SW 1271 (cell line): ENCODE measurements at regions not wholly inside any gene's neighbourhood (a gene's known extent, or its start where the extent isn't known, plus 50 kb on each side); places are given as distances from the start of the nearest gene placed in this dataset.
"Not testable (repeated sequence)": the region's sequence is repeated elsewhere in the genome, so short reads cannot be mapped to it uniquely, and the experiment has no call there.

Experiments used
- DNase-seq, 2 experiments: peaks; one replicate each; lab custom pipeline; 2025; lab: John Stamatoyannopoulos, UW

DNA sequence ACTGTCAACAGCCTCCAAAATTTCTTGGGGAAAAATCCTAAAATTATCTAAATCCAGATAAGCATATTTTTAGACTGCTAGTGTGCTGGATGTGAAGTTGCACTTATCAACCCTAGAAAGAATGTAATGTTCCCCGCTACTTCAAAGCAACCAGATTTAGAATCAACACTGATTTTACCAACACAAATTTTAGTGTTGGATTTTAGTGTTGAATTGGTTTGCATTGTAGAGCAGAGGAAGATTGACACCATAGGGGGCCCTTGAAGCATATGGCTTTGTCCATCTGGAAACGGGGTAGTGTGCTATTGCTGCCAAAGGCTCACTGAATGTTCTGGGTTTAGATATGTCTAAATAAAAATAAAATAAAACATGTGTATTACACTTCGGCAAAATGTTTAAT is 126.3 kb upstream of the EMCN start:
- DNase-seq = no peak

DNA sequence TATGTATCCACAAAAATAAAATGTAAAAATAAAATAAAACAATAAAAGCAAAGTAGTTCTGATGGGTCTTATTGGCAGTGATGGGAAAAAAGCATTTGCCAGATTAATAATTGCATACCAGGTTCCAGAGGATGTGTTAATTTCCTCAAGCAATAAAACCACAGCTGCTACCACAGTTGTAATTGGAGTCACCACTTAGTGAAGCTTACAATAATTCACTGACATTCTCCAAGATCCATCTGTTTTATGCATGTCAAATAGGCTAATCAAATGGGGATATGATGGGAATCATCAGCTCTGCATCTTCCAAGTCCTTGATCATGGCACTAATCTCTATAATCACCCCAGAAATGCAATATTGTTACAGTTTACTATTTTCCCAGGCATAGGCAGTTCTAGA is 123.5 kb upstream of the EMCN start:
- no peak for DNase-seq

DNA sequence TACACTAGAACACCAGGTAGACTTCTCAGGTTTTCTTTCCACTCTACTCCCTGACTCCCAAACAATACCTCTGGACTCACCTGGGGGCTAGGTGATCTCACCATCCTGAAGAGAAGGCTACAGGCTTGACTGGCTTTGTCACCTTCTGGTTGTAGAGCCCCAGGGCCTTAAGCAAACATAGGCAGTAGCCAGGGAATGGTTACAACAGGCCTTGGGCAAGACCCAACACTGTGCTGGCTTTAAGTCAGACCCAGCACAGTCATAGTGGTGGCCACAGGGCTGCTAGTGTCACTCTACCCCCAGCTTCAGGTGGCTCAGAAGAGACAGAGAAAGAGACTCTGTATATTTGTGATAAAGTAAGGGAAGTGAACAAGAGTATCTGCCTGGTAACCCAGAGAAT is 118.1 kb upstream of the EMCN start:
- no peak for DNase-seq

DNA sequence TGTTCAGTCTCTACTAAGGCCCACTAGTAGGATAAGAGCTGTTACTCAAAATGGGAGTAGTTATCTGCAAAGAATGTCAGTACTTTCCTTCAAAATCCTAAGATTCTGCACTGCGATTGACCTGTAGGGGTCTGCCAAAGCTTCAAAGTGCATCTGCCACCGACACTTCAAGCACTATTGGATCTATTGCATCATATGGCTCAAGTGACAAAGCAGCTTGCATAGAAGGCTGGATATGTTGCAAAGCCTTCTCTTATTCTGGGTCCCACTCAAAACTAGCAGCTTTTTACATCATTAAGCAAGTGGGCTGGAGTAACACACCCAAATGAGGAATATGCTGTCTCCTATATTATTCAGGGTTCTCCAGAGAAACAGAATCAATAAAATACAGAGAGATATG is 115.4 kb upstream of the EMCN start:
- no peak for DNase-seq

DNA sequence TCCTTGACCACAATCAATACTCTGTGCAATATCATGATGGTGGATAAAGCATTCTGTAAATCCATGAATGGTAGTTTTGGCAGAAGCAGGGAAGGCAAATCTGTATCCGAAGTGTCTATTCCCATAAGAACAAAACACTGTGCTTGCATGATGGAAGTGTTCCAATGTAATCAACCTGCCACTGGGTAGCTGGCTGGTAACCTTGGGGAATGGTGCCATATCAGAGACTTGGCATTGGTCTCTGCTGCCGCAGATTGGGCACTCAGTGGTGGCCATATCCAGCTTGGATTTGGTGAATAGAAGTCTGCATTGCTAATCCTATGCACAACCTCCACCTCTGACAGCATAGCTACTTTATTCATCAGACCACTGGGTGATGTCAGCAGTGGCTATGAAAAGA is 114.3 kb upstream of the EMCN start:
- no peak for DNase-seq

DNA sequence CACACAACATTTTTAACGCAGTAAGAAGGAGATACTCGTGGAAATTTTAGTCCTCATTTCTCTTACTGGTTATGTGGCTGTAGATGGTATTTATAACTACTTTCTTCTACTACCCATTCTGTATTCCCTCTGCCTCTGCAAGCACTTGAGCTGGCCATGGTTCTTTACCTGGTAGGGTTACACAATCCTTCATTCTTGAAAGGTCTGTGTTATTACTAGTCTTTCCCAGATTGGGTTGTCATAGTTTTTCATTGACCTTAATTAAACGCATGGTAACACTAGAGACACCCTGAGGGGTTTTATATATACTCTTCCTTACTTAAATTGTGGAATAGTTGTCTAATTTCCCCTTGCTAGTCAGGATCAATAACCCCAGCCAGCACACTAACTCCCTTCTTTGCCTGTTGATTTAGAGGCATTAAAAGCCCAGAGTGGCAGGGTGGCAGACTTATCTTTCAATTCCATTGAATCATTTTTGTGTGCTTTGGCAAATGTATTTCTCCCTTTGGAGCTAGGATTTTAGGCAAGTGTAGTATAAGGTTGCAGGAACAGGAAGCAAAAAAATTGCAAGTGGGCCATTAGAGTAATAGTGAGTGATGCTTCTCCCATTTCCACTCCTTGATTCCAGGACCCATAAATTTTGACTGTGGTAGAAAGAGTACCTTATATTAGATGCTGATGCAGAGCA is 113.6 kb upstream of the EMCN start:
- no peak for DNase-seq

DNA sequence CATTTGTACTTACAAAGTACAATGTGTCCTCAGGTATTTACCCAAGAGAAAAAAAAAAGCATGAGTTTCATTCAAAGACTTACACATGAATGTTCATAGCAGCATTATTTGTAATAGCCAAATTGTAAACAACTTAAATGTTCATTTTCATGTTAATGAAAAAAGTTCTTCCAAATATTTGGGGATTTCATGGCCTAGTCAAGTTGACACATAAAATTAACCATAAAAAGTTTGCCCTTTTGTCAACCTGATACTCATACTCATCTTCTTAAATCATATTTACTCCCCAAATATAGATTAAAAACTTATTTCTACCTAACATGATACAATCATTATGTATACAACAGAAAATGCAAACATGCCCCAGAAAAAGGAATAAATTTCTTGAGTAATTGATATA is 112.5 kb upstream of the EMCN start:
- no peak for DNase-seq

DNA sequence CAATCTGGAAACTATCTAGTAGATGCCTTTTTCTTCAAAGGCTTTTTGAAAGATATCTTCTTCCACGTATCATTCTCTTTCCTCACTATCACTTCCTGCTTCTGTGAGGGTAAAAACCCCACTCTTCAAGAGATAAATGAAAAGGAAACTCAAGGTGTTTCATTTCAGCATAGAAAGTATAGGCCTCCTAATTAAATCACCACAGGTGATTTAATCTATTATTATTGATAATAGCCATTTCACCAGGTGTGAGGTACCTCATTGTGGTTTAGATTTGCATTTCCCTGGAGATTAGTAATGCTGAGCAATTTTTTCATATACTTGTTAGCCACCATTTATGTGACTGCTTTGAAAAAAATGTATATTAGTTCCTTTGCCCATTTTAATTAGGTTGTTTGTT is 92.0 kb upstream of the EMCN start:
- no peak for DNase-seq

DNA sequence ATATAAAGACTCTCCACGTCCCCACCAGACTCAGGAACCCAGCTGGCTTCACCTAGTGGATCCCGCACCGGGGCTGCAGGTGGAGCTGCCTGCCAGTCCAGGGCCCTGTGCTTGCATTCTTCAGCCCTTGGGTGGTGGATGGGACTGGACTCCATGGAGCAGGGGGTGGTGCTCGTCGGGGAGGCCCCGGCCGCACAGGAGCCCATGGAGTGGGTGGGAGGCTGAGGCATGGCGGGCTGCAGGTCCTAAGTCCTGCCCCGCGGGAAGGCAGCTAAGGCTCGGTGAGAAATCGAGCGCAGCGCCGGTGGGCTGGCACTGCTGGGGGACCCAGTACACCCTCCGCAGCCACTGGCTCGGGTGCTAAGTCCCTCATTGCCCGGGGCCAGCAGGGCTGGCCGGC is 90.8 kb upstream of the EMCN start:
- DNase-seq = not testable (repeated sequence)

DNA sequence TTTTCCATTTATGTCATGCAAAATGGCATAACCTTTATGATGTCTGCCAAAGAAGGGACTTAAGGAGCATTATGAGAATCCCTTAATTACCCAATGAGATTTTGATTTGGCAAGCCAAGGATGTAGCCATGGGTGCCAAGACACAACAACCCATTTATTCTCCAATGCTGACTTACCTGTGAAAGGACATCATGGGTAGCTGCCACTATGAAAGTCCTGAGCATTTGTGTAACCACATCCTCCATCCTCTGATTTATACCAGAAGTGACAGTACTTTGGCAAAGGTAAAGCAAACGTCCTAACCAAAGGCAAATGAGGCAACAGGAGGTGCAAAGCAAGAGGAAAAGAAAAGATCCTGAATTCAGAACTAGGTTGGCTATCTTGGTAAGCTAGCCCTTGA is 87.3 kb upstream of the EMCN start:
- DNase-seq = no peak

DNA sequence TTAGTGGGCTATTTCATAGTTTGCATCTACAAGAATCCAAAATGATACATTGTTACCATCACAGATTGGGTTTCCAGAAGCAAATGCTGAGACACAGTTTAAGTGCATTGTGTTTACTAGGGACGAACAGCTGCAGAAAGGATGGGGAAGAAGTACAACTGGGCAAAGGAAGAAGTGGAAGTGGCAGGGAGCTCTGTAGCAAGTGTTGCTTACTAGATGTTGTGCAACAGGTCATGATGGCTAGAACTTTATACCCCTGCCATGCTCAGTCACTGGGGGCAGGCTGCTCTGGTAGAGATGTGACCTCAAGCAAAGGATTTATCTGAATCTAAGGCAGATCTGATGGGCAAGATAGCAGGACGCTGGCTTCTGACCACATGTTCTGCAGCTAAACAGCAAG is 76.1 kb upstream of the EMCN start:
- DNase-seq = no peak

DNA sequence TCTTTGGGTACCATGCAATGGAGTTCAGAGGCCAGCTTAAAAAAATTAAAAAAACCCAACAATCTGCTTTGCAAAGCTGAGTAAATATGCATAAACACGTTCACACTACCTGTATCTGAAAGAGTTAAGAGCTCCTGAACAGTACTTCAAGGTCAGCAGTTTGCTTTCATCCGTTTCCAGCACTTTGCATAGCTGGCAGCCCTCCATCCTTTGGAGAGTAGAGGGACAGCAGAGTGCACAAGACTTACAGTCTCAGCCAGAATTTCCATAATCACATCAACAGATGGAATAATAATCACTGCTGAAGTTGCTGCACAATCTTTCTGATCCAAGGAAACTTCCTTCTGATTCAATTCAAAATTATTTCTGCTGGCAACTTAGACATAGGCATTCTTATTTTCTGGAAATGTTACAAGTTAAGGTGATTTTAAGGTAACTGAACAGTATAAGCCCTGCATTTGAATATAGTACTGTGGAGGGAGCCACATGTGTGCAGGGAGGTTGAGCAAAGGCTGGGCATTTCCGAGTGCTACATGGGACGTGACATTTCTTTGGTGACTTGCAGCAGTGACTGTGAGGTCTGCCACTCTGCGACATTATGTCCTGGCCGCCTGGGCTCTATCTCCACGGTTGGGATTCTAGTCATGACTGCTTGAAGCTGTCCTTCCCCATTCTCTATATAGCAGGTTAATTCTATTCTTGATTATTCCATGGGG is 73.5 kb upstream of the EMCN start:
- DNase-seq = no peak

DNA sequence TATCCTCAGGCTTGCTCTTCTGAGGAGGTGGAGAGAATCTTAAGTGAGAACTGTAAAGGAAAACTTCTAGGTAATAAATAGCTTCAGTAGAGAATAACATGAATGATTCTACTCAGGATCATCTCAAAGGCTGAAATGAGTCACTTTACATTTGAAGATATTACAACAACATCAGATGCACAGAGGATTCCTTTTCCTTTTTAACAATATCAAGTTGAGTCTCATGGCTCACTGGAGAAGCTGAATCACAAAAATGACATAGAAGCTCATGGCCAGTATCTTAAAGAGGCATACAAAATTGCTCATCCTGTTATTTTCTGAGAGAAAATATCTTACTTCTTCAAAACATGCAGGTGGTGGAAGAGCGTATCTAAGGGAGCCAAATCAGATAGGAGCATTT is 72.5 kb upstream of the EMCN start:
- no peak for DNase-seq

DNA sequence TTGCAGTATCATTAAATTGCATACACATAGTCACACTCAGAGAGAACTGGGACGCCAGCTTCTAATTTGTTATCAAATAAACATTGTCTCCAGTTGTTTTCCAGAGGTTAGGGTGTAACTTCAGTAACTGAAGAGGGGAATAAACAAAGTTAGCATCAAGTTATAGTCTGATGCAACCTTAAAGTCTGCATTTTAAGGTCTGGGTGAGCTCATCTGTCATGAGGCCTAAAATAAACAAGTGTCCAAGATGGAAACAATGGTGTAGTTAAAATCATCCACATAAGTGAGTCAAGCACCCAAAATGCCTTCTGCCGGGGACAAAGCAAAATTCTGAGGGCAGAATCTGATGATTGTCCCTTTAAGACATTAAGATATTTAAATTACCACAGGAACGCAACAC is 70.3 kb upstream of the EMCN start:
- DNase-seq = no peak

DNA sequence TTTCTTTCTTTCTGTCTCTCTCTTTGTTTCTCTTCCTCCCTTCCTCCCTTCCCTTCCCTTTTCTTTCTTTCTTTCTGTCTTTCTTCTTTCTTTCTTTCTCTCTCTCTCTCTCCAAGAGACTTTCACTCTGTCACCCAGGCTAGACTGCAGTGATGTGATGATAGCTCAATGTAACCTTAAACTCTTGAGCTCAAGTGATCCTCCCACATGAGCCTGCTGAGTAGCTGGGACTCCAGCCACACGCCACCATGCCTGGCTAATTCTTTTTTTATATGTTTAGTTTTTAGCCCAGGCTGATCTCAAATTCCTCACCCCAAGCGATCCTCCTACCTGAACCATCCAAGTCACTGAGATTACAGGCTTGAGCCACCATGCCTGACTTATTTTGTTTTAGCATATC is 64.3 kb upstream of the EMCN start:
- DNase-seq = no peak

DNA sequence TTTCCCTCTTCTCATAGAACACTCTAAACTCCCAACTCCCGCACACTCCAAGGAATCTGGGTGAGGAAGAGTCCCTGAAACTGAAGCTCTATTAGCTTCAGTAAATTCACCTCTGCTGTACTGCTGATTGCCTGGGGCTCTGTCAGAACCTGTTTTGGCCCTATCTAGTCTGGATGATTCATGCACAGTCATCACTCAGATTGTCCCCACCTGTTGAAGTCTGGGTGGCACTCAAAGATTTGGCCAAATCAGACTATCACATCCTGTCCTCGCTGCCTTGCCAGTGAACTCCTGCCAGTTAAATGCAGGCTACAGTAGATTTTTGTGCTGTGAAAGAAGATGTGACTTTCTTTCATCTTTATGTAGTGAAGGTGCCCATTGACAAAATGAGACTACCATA is 63.5 kb upstream of the EMCN start:
- no peak for DNase-seq

DNA sequence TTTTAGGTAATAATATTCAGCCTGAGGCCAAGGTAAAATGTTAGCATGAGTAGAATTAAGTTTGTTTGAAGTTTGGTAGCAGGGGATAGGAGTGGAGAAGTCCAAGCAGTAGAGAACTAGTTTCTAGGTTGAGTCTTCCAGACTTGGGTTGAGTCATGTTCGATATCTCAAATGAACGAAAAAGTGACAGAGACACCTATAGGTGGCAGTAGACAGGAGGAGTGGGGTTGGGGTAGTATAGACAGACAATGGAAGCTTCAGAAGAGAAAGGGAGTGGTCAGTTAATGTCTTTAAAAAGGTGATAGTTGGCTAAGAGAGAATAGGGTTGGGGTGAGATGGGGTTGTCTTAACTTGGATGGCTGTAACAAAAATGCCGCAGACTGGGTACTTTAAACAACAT is 58.7 kb upstream of the EMCN start:
- DNase-seq = no peak

DNA sequence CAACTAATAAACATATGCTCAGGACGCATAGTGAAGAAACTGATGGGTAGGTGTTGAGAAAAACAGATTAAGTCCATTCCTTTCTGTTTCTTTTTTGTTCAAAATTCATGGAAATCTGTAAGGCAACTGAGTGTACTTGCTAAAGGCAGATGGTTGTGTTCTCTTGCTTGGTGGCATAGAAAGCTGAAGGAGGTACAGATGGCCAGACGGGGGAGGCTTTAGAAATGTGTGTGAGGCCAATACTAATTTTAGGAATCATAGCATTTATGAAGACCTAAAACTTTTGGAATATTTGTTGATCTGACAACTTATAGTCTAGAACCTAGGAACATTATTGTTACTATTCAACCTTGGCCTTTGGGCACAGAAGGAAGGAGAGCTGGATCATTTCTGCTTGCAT is 56.8 kb upstream of the EMCN start:
- no peak for DNase-seq

DNA sequence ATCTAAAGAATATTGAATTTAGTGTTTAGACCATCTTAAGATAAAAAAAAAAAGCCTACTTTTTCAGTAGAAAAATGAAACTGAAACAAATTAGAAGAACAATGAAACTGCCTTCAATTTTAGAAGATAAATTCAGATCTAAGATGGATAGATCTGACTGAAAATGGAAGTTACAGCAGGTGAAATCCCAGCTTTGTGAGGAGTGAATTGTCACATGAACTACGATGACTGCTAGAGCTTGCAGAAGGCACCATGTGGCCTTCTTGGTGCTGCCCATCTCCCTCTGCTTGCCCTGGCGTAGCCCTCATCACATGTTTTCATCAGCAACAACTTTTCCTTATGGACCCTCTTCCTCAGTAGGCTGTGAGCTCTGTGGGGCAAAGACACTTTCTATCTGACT is 51.4 kb upstream of the EMCN start:
- DNase-seq = no peak
